HL-60 (cell line): ENCODE measurements at regions not wholly inside any gene's neighbourhood (a gene's known extent, or its start where the extent isn't known, plus 50 kb on each side); places are given as distances from the start of the nearest gene placed in this dataset.

Experiments
- DNase-seq, 2 experiments: peaks; one replicate each; pipeline ENCODE4 v3.0.0-alpha.2; 2010 to 2020; ENCODE audit warnings: low read depth in 1 of 2, low spot score in 1 of 2
- H3K27ac ChIP-seq: fragments of 250-450 bp; sonication (Bioruptor Pico); replicated peaks from 2 replicates; pipeline ENCODE4 v1.5.1; 2020; ENCODE audit warnings: mild to moderate bottlenecking, moderate library complexity
- H3K27me3 ChIP-seq: fragments of 250-450 bp; sonication (Bioruptor Pico); 2 replicates; pipeline ENCODE4 v1.5.1; 2021; ENCODE audit warnings: mild to moderate bottlenecking, moderate library complexity; ENCODE audit not compliant: insufficient read depth, poor library complexity, severe bottlenecking
- H3K4me3 ChIP-seq: replicated peaks from 2 replicates; pipeline ENCODE4 v1.5.1; 2011; ENCODE audit warnings: mild to moderate bottlenecking, control low read depth, low read length; ENCODE audit not compliant: insufficient read depth
- CTCF ChIP-seq: IDR thresholded peaks from one replicate; pipeline ENCODE4 v1.5.1; 2011; ENCODE audit warnings: low read length, control low read depth, inconsistent platforms; ENCODE audit not compliant: insufficient read depth
- GABPA ChIP-seq: IDR thresholded peaks from 2 replicates; pipeline ENCODE4 v1.6.1; 2012; ENCODE audit warnings: low read depth
- POLR2AphosphoS5 ChIP-seq: IDR thresholded peaks from 2 replicates; pipeline ENCODE4 v1.6.1; 2012; ENCODE audit warnings: low read depth
- REST ChIP-seq: IDR thresholded peaks from 2 replicates; pipeline ENCODE4 v1.6.1; 2012; ENCODE audit warnings: low read depth; ENCODE audit not compliant: insufficient replicate concordance
- SPI1 ChIP-seq: IDR thresholded peaks from 2 replicates; pipeline ENCODE4 v1.6.1; 2012; ENCODE audit warnings: low read depth, mild to moderate bottlenecking, borderline replicate concordance

GRCh38 chr6:4364172-4364571 lies 228.8 kb upstream of the ECI2 start:
- TF ChIP-seq GABPA (no peak), SPI1 (peak; percentile 84)
- H3K27ac ChIP-seq: no peak overlapping the region
- H3K4me3 ChIP-seq: no peak overlapping the region
- no peaks in the 10 kb centered on the region for H3K27me3 ChIP-seq
- DNase-seq: no peak

- Histone ChIP-seq H3K27me3 (no peaks in the 10 kb centered on the region), H3K27ac (no peak overlapping the region), H3K4me3 (no peak overlapping the region)
- TF ChIP-seq SPI1 (no peak), GABPA (no peak), CTCF (no peak), REST (no peak), POLR2AphosphoS5 (no peak)
- no peak for DNase-seq
These were observed 228.3 kb upstream of the ECI2 start for GRCh38 chr6:4363656-4364055.

GRCh38 chr6:4362326-4362725 lies 227.0 kb upstream of the ECI2 start:
- H3K27ac ChIP-seq: no peak overlapping the region
- H3K27me3 ChIP-seq: no peaks in the 10 kb centered on the region
- no peak overlapping the region for H3K4me3 ChIP-seq
- no peak for TF ChIP-seq SPI1
- TF ChIP-seq GABPA: no peak
- no peak for TF ChIP-seq POLR2AphosphoS5
- TF ChIP-seq REST: no peak
- no peak for TF ChIP-seq CTCF
- DNase-seq: no peak

GRCh38 chr6:4360920-4361319 lies 225.5 kb upstream of the ECI2 start:
- no peak for TF ChIP-seq POLR2AphosphoS5
- peak; percentile 25 for TF ChIP-seq REST
- no peak for DNase-seq
- Histone ChIP-seq H3K27me3 (no peaks in the 10 kb centered on the region), H3K27ac (no peak overlapping the region), H3K4me3 (no peak overlapping the region)
